ENCODE measurements at regions not wholly inside any gene's neighbourhood (a gene's known extent, or its start where the extent isn't known, plus 50 kb on each side); places are given as distances from the start of the nearest gene placed in this dataset.

GRCh38 chr2:207265332-207265731 is 99.6 kb upstream of the KLF7 start:
- no peak for TF ChIP-seq CTCF (IDR thresholded peaks at IDR 0.05 in 8 of 11, conservative IDR thresholded peaks at IDR 0.05 in 3 of 11)
- TF ChIP-seq POLR2AphosphoS5 (IDR thresholded peaks at IDR 0.05), result no peak
- no peak for TF ChIP-seq POLR2A (IDR thresholded peaks at IDR 0.05)
